Daoy (cell line): ENCODE measurements at regions not wholly inside any gene's neighbourhood (a gene's known extent, or its start where the extent isn't known, plus 50 kb on each side); places are given as distances from the start of the nearest gene placed in this dataset.

ENCODE experiments used
- DNase-seq: peaks from one replicate; pipeline ENCODE4 v3.0.0-alpha.2; 2015; ENCODE audit warnings: low read depth

- no peak for DNase-seq
These were observed 147.8 kb upstream of the PAQR3 start for GRCh38 chr4:79087071-79087470.

GRCh38 chr4:79083406-79084010 lies 144.3 kb upstream of the PAQR3 start:
- no peak for DNase-seq

GRCh38 chr4:79082997-79083396 lies 143.8 kb upstream of the PAQR3 start:
- DNase-seq = no peak

- DNase-seq = no peak
These were observed 142.7 kb upstream of the PAQR3 start for GRCh38 chr4:79081973-79082372.

GRCh38 chr4:79078339-79078738 lies 139.1 kb upstream of the PAQR3 start:
- DNase-seq = no peak

- no peak for DNase-seq
These were observed 134.8 kb upstream of the PAQR3 start for GRCh38 chr4:79074040-79074439.

- DNase-seq = no peak
These were observed 134.2 kb upstream of the PAQR3 start for GRCh38 chr4:79073471-79073870.

- DNase-seq = no peak
These were observed 126.0 kb upstream of the PAQR3 start for GRCh38 chr4:79065262-79065661.

GRCh38 chr4:79064806-79065205 lies 125.6 kb upstream of the PAQR3 start:
- DNase-seq = no peak

- no peak for DNase-seq
These were observed 120.6 kb upstream of the PAQR3 start for GRCh38 chr4:79059631-79060399.

GRCh38 chr4:79057772-79058171 lies 118.5 kb upstream of the PAQR3 start:
- no peak for DNase-seq

- no peak for DNase-seq
These were observed 114.5 kb upstream of the PAQR3 start for GRCh38 chr4:79053754-79054153.

- DNase-seq = peak; percentile 1
These were observed 111.3 kb upstream of the PAQR3 start for GRCh38 chr4:79050541-79050880.

- peak; percentile 6 for DNase-seq
These were observed 110.8 kb upstream of the PAQR3 start for GRCh38 chr4:79049840-79050540.

- no peak for DNase-seq
These were observed 109.6 kb upstream of the PAQR3 start for GRCh38 chr4:79048878-79049277.

- DNase-seq = no peak
These were observed 108.1 kb upstream of the PAQR3 start for GRCh38 chr4:79047316-79047715.

GRCh38 chr4:79046016-79046592 lies 106.9 kb upstream of the PAQR3 start:
- DNase-seq = no peak

- DNase-seq = no peak
These were observed 105.0 kb upstream of the PAQR3 start for GRCh38 chr4:79044141-79044659.

- DNase-seq = no peak
These were observed 103.9 kb upstream of the PAQR3 start for GRCh38 chr4:79043138-79043537.

- peak; percentile 6 for DNase-seq
These were observed 102.9 kb upstream of the PAQR3 start for GRCh38 chr4:79042079-79042674.

- DNase-seq = no peak
These were observed 95.3 kb upstream of the PAQR3 start for GRCh38 chr4:79034544-79034943.

- DNase-seq = no peak
These were observed 91.7 kb upstream of the PAQR3 start for GRCh38 chr4:79030973-79031372.
